Retina (tissue), 1 donor: ENCODE measurements at regions not wholly inside any gene's neighbourhood (a gene's known extent, or its start where the extent isn't known, plus 50 kb on each side); places are given as distances from the start of the nearest gene placed in this dataset.

Source experiments
- DNase-seq: peaks from one replicate; pipeline ENCODE4 v3.0.0-alpha.2; 2016

- DNase-seq = no peak
Observed at GRCh38 chr13:44058624-44059215, 179.0 kb downstream of the LACC1 start.

- DNase-seq = no peak
Observed at GRCh38 chr13:44061876-44062275, 182.2 kb downstream of the LACC1 start.

- DNase-seq = no peak
Observed at GRCh38 chr13:44063467-44063866, 183.8 kb downstream of the LACC1 start.

DNA sequence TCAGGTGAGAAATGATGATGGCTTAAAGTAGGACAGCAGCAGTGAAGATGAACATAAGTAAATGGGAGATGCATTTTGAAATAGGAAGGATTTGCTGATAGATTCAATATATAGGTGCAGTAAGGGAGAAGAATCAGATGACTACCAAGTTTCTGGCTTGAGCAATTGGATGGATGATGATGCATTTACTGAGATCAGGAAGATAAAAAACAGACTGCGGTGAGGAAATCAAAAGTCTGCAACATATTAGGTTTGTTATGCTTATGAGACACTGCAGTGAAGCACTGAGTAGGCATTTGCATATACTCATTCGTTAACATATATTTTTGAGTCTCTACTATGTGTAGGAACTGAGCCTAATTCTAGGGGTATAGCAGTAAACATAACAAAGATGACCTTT is 184.2 kb downstream of the LACC1 start:
- DNase-seq = no peak

DNA sequence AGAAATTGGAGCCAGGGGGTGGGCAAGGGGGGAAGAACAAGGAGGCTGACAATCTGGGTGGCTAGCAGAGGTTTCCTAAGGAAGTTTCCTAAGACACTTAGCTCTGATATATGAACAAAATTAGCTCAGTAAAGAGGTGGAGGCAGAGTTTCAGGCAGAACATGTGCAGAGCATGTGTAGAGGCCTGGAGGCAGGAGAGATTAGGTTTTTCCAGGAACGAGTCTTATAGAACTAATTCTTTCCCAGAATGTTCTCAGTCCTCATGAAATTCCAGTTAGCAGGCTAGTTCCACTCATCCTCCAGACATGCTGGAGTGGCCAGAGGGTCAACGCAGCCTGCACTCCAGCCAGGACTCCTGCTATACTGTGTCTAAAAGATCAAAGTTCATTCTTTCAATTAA is 184.7 kb downstream of the LACC1 start:
- DNase-seq = no peak

DNA sequence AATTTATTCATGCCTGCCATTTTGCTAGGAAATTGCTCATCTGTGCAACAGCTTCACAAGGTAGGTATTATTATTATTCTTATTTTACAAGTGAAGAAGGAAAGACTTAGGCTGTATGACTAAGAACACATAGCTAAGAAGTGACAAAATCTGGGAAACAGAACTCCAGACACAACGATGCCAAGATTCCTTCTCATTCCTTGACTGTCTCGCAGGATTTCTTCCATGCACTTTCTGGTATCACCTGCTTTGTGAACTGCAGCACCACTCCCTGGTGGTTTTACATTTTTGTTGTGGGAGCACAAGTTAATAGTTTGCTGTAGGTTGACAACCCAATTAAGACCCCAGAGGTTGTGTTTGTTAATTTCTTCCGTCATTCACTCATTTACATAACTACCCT is 188.5 kb downstream of the LACC1 start:
- DNase-seq = no peak

DNA sequence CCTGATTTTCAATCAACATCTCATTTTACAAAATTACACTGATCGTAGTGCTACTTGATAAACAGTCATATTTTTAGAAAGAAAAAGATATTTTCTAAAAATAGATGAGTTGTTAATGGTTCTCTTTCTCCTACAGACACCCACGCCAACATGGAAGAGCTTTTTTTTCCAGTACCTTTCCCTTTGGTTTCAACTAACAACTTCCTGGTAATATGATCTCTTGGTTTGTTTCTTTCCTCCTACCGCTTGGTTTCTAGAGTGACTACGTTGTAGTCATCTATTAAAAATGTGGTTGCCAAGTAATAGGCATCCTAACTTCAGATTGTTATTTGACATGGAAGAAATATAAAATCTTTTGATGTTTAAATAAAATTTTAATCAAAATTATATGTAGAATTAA is 189.0 kb downstream of the LACC1 start:
- DNase-seq = no peak

- no peak for DNase-seq
Observed at GRCh38 chr13:44072536-44072935, 192.8 kb downstream of the LACC1 start.

DNA sequence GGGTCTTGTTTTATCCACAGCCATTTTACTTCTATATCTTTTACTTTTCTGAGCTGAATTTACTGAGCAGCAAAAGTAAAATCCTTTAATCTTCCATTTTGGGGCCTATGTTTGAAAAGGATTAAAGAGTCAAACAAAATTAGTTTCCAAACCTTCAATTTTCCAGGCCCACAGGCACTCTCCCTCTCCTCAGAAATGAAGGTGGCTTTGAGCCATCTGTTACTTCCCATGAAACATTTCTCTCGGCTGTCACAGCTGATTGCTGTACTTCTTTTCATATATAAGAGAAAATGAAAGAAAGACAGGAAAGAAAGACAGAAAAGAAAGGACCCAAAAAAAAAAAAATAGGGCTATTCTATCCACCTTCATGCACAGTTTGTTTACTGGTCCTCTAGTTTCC is 194.9 kb downstream of the LACC1 start:
- DNase-seq = no peak

DNA sequence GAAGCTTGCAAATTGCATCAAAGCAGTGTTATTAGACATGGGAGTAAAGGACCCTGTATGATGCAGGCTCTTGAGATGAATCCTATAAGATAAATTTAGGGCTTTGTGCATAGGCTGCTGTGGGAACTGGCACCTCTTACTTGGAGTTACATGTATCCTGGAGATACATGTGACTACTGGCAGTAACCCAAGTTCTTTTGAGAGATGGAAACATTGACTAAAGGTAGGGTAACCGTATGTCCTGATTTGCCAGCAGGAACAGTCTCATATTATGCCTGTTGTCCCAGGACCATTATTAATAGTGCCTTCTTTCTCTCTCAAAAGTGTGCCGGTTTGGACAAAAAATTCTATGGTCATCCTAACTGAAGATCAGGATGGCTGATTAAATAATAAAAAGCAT is 195.4 kb downstream of the LACC1 start:
- DNase-seq = no peak

- no peak for DNase-seq
Observed at GRCh38 chr13:44078806-44079376, 199.2 kb downstream of the LACC1 start.

GRCh38 chr13:44079413-44080205 is 199.9 kb downstream of the LACC1 start:
- no peak for DNase-seq

- no peak for DNase-seq
Observed at GRCh38 chr13:44084146-44084545, 204.4 kb downstream of the LACC1 start.

DNA sequence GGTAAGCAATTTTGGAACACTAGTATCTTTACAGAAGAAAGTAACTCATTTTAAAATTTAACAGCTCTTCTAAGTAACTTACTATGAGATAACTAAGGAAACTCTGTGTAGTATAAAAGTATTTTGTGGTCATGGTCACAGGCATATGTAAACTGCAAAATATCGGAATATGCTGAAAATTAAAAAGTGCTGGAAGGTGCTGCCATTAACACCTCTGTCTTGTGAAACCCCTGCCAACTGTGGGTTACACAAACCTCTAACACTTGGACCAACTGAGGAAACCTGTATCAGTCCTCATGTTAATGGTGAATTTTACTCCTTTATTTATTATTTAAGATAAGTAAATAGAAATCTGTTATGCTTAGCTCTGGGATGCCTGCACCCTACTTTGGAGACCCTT is 206.7 kb downstream of the LACC1 start:
- DNase-seq = no peak

GRCh38 chr13:44088411-44088810 is 208.7 kb downstream of the LACC1 start:
- DNase-seq = no peak

DNA sequence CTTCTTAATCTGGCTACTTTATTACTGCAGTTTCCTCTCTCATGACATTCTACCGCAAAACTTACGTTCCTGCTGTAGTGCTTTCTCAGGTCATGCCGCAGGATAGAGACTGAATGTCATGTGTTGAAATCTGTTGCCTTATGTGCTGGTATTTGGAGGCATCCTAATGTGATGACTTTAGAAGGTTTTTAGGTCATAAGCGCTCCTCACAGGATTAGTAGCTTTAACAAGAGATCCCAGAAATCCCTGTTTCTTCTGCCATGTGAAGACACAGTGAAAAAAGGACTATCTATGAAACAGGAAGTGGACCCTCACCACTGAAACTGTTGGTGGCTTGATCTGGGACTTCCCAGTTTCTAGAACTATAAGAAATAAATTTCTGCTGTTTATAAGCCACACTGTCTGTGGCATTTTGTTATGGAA is 209.3 kb downstream of the LACC1 start:
- no peak for DNase-seq

- DNase-seq = no peak
Observed at GRCh38 chr13:44089452-44089851, 209.7 kb downstream of the LACC1 start.

GRCh38 chr13:44092078-44092970 is 212.6 kb downstream of the LACC1 start:
- DNase-seq = no peak

GRCh38 chr13:44093607-44094564 is 214.2 kb downstream of the LACC1 start:
- DNase-seq = no peak

DNA sequence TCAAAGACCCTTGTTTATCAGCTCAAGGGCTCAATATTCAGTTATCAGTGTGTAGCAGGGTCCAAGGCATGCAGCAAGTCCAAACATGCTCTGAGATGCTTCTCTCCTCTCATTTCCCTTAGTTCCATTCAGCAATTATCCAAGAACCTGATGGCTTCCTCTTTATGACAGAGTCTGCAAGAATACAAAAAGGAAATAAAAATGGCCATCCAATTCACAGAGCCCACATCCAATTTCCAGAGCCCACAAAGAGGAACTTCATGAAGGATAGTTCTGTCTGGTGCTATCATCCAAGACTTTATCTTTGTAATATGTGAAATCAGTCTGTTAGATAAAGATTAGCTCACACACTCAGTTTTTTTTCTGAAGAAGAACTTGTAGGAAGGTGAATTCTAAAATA is 217.2 kb downstream of the LACC1 start:
- DNase-seq = no peak

DNA sequence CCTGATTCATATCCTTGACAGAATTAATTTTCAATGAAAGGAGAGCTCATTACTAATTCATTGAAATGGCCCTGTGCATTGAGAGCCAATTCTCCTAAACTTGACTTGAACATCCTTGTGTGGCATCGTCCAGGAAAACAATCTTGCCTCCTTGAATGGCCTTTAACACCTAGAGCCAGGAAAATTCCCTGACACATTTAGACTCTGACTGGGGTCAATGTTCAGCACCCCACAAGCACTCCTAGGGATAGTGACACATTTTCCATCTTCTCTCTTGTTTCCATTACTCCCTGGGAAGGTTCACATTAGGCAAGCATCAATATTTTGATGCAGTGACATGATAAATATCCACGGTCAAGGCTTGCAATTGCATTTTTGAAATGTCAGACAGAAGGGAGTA is 218.9 kb downstream of the LACC1 start:
- DNase-seq = no peak
